A549 (cell line): ENCODE measurements at regions not wholly inside any gene's neighbourhood (a gene's known extent, or its start where the extent isn't known, plus 50 kb on each side); places are given as distances from the start of the nearest gene placed in this dataset.

Experiments used
- ATAC-seq, 2 experiments: fragments of 200-7000 bp in 1 of 2; fragments of >200 bp in 1 of 2; cut with Nextera tagmentation in 1 of 2; cut with Tn5 transposase in 1 of 2; 3 replicates each; pipeline versions ENCODE4 v1.8.0 to v1.9.1; 2018 to 2020; ENCODE audit warnings: mild to moderate bottlenecking in 1 of 2, moderate library complexity in 1 of 2
- CTCF ChIA-PET: fragments of 300-600 bp; sonication (Branson Sonifier 250); formaldehyde crosslinking; extraction: SDS; loops from one replicate; lab custom pipeline; 2021; ENCODE audit warnings: antibody characterized with exemption, inconsistent platforms; lab: Yijun Ruan, JAX
- POLR2A ChIA-PET: fragments of 350-600 bp; formaldehyde crosslinking; extraction: SDS; loops from one replicate; lab custom pipeline; 2021; ENCODE audit warnings: antibody characterized with exemption, inconsistent platforms; lab: Yijun Ruan, JAX
- DNase-seq, 2 experiments: peaks; one replicate each; pipeline versions ENCODE4 v3.0.0 to v3.0.0-alpha.2; 2011 to 2016; ENCODE audit warnings: low read depth in 1 of 2, low spot score in 1 of 2
- FAIRE-seq: peaks from 2 replicates; lab custom pipeline; 2011; peaks lifted over from hg19 to GRCh38; lab: Jason Lieb, UNC
- H3K27ac ChIP-seq, 2 experiments: fragments of >200 bp; sonication (Bioruptor Twin); formaldehyde crosslinking; 3 replicates each; pipeline ENCODE4 v1.5.1; 2016 to 2017
- H3K4me1 ChIP-seq: fragments of >200 bp; sonication (Bioruptor Twin); formaldehyde crosslinking; 3 replicates; pipeline ENCODE4 v1.6.1; 2016
- H3K4me2 ChIP-seq: fragments of >200 bp; sonication (Bioruptor Twin); formaldehyde crosslinking; 3 replicates; pipeline ENCODE4 v1.6.1; 2016
- H3K4me3 ChIP-seq: fragments of >200 bp; sonication (Bioruptor Twin); formaldehyde crosslinking; 3 replicates; pipeline ENCODE4 v1.5.1; 2016
- H3K9me3 ChIP-seq: fragments of >200 bp; sonication (Bioruptor Twin); formaldehyde crosslinking; 3 replicates; pipeline ENCODE4 v1.6.1; 2016
- BCL3 ChIP-seq: fragments of >200 bp; sonication (Bioruptor Twin); formaldehyde crosslinking; IDR thresholded peaks from 3 replicates; pipeline ENCODE4 v1.6.1; 2016
- CEBPB ChIP-seq, 2 experiments: fragments of >200 bp in 1 of 2; sonication (Bioruptor Twin) in 1 of 2; formaldehyde crosslinking in 1 of 2; IDR thresholded peaks; 2 replicates each; pipeline ENCODE4 v1.6.1; 2012 to 2016
- CHD4 ChIP-seq: fragments of 200-600 bp; sonication (generic); IDR thresholded peaks from 2 replicates; pipeline ENCODE4 v1.6.1; 2016; ENCODE audit warnings: antibody characterized with exemption, mild to moderate bottlenecking, borderline replicate concordance
- CTCF ChIP-seq: fragments of >200 bp; sonication (Bioruptor Twin); formaldehyde crosslinking; IDR thresholded peaks from 3 replicates; pipeline ENCODE4 v1.5.1; 2016
- EHMT2 ChIP-seq: fragments of 200-600 bp; sonication (generic); IDR thresholded peaks from 2 replicates; pipeline ENCODE4 v1.6.1; 2016; ENCODE audit warnings: antibody characterized with exemption, low read depth, mild to moderate bottlenecking, moderate library complexity
- ELK1 ChIP-seq: fragments of 150-350 bp; IDR thresholded peaks from 2 replicates; pipeline ENCODE4 v1.6.1; 2014; ENCODE audit warnings: low read depth, mild to moderate bottlenecking, low read length
- FOSB ChIP-seq: fragments of 250-450 bp; sonication (Bioruptor Pico); IDR thresholded peaks from 2 replicates; pipeline ENCODE4 v1.5.0; 2020; ENCODE audit warnings: mild to moderate bottlenecking, moderate library complexity
- FOXS1 ChIP-seq: fragments of 250-450 bp; sonication (Bioruptor Pico); IDR thresholded peaks from 2 replicates; pipeline ENCODE4 v1.5.0; 2020; ENCODE audit warnings: mild to moderate bottlenecking, moderate library complexity
- GATA3 ChIP-seq: IDR thresholded peaks from 2 replicates; pipeline ENCODE4 v1.6.1; 2012; ENCODE audit warnings: borderline replicate concordance
- HDAC2 ChIP-seq: fragments of 200-600 bp; sonication (generic); IDR thresholded peaks from 2 replicates; pipeline ENCODE4 v1.6.1; 2016
- HMGXB4 ChIP-seq: fragments of 250-450 bp; sonication (Bioruptor Pico); IDR thresholded peaks from 2 replicates; pipeline ENCODE4 v1.5.0; 2021; ENCODE audit warnings: mild to moderate bottlenecking, moderate library complexity, borderline replicate concordance
- JUN ChIP-seq, 2 experiments: fragments of >200 bp; sonication (Bioruptor Twin); formaldehyde crosslinking; IDR thresholded peaks; 2 replicates in 1 of 2; 3 replicates in 1 of 2; pipeline ENCODE4 v1.6.1; 2016 to 2017
- KDM5A ChIP-seq: fragments of 200-600 bp; sonication (generic); IDR thresholded peaks from 2 replicates; pipeline ENCODE4 v1.6.1; 2016; ENCODE audit warnings: antibody characterized with exemption, mild to moderate bottlenecking
- MYC ChIP-seq: IDR thresholded peaks from 2 replicates; pipeline ENCODE4 v1.6.1; 2012; ENCODE audit warnings: mild to moderate bottlenecking, inconsistent platforms, low read length, improper control_type of control experiment, borderline replicate concordance
- NR3C1 ChIP-seq: fragments of >200 bp; sonication (Bioruptor Twin); formaldehyde crosslinking; IDR thresholded peaks from 3 replicates; pipeline ENCODE4 v1.6.1; 2017
- POLR2A ChIP-seq: IDR thresholded peaks from 2 replicates; pipeline ENCODE4 v1.6.1; 2012; ENCODE audit warnings: mild to moderate bottlenecking, low read length
- RARB ChIP-seq: fragments of 250-450 bp; sonication (Bioruptor Pico); IDR thresholded peaks from 2 replicates; pipeline ENCODE4 v1.8.0; 2021; ENCODE audit warnings: mild to moderate bottlenecking, moderate library complexity
- REST ChIP-seq: fragments of 200-600 bp; sonication (generic); IDR thresholded peaks from 2 replicates; pipeline ENCODE4 v1.6.1; 2016; ENCODE audit warnings: antibody characterized with exemption, mild to moderate bottlenecking, moderate library complexity
- SMC3 ChIP-seq: fragments of >200 bp; sonication (Bioruptor Twin); formaldehyde crosslinking; IDR thresholded peaks from 3 replicates; pipeline ENCODE4 v1.6.1; 2018; ENCODE audit warnings: inconsistent platforms
- SREBF2 ChIP-seq: fragments of 450-650 bp; IDR thresholded peaks from 2 replicates; pipeline ENCODE4 v1.6.1; 2014; ENCODE audit warnings: mild to moderate bottlenecking, moderate library complexity
- USF2 ChIP-seq: fragments of 450-650 bp; IDR thresholded peaks from 2 replicates; pipeline ENCODE4 v1.6.1; 2014; ENCODE audit warnings: antibody characterized with exemption
- ZC3H11A ChIP-seq: fragments of 450-650 bp; IDR thresholded peaks from 2 replicates; pipeline ENCODE4 v1.6.1; 2014; ENCODE audit warnings: antibody characterized with exemption, mild to moderate bottlenecking
- ZNF302 ChIP-seq: fragments of 250-450 bp; sonication (Bioruptor Pico); IDR thresholded peaks from 2 replicates; pipeline ENCODE4 v1.9.0; 2021; ENCODE audit warnings: inconsistent platforms, mild to moderate bottlenecking, moderate library complexity
- ZSCAN20 ChIP-seq: fragments of 250-450 bp; sonication (Bioruptor Pico); IDR thresholded peaks from 2 replicates; pipeline ENCODE4 v1.8.0; 2022; ENCODE audit warnings: mild to moderate bottlenecking, moderate library complexity
- WGBS: methylation state at CpG from one replicate; pipeline ENCODE4 v1.1.6; 2017; ENCODE audit errors: missing lambda C conversion rate; 5-methylcytosine and 5-hydroxymethylcytosine counted together

- Histone ChIP-seq H3K27ac (no peak overlapping the region), H3K4me1 (peaks cover 11% of the 10 kb centered on the region; the same call in 1 of the 3 replicates), H3K9me3 (no peaks in the 10 kb centered on the region)
- TF ChIP-seq SREBF2 (no peak), ZSCAN20 (CRISPR knock-in tag) (no peak), CHD4 (no peak), HMGXB4 (no peak)
- TF ChIP-seq, all 56 proteins: peak for 0
- DNase-seq (no peak), FAIRE-seq (no peak), ATAC-seq (no peak)
- no peak overlapping the region for H3K4me3 ChIP-seq
- H3K4me2 ChIP-seq, result no peak overlapping the region
- WGBS, result 41% methylated on average over 3 of the region's 3 CpGs
- POLR2A ChIA-PET, result no interaction called here
- CTCF ChIA-PET, result interaction anchor here (2.2 to 4.0 kb wide), 2 partner anchors 14 to 16 kb away, joined by 6 to 27 read pairs; no protein-coding TSS in a partner anchor
These were observed 59.4 kb upstream of the VPREB1 start for GRCh38 chr22:22185217-22185616.

GRCh38 chr22:22184277-22184807, 60.2 kb upstream of the VPREB1 start:
- H3K27ac ChIP-seq, result no peak overlapping the region
- DNase-seq, result no peak
- CTCF ChIA-PET, result interaction anchor here (0.6 to 4.0 kb wide), 8 partner anchors 8 to 587 kb away, joined by 3 to 27 read pairs (median 4); no protein-coding TSS in a partner anchor
- no peaks in the 10 kb centered on the region for H3K9me3 ChIP-seq
- 63% methylated on average over 6 of the region's 6 CpGs for WGBS
- TF ChIP-seq JUN (IDR thresholded peaks at IDR 0.05) (no peak), REST (no peak), GATA3 (no peak), MYC (no peak), FOSB (CRISPR knock-in tag) (no peak), POLR2A (no peak), CEBPB (IDR thresholded peaks at IDR 0.05) (no peak), EHMT2 (no peak), BCL3 (no peak), RARB (CRISPR knock-in tag) (no peak)
- no peak overlapping the region for H3K4me2 ChIP-seq
- no peak for ATAC-seq
- no peak for FAIRE-seq
- H3K4me1 ChIP-seq, result peaks cover 11% of the 10 kb centered on the region; the same call in 1 of the 3 replicates
- H3K4me3 ChIP-seq, result no peak overlapping the region
- POLR2A ChIA-PET, result no interaction called here

- FAIRE-seq, result no peak
- POLR2A ChIA-PET, result no interaction called here
- TF ChIP-seq FOSB (CRISPR knock-in tag) (no peak), ZNF302 (CRISPR knock-in tag) (no peak), NR3C1 (no peak), ZC3H11A (no peak), KDM5A (no peak), FOXS1 (CRISPR knock-in tag) (no peak), ELK1 (no peak), SMC3 (no peak), RARB (CRISPR knock-in tag) (no peak), HDAC2 (no peak), USF2 (no peak), POLR2A (no peak), CTCF (no peak)
These were observed 61.7 kb upstream of the VPREB1 start for GRCh38 chr22:22182990-22183264.

More at GRCh38 chr22:22182990-22183264, 61.7 kb upstream of the VPREB1 start:
- Histone ChIP-seq H3K4me1 (peaks cover 11% of the 10 kb centered on the region; the same call in 1 of the 3 replicates), H3K4me3 (no peak overlapping the region), H3K4me2 (no peak overlapping the region), H3K9me3 (no peaks in the 10 kb centered on the region), H3K27ac (no peak overlapping the region)
- CTCF ChIA-PET, result interaction anchor here (0.7 to 1.2 kb wide), 2 partner anchors 13 to 18 kb away, joined by 3 to 4 read pairs; no protein-coding TSS in a partner anchor
- no peak for DNase-seq
- no peak for ATAC-seq
